Renal pelvis (tissue), 1 donor: ENCODE measurements at regions not wholly inside any gene's neighbourhood (a gene's known extent, or its start where the extent isn't known, plus 50 kb on each side); places are given as distances from the start of the nearest gene placed in this dataset.

Experiments
- DNase-seq: peaks from one replicate; pipeline ENCODE4 v3.0.0-alpha.2; 2013

GRCh38 chr16:55380485-55380884, 56.5 kb downstream of the IRX6 start:
- DNase-seq = no peak

GRCh38 chr16:55384288-55385247, 60.6 kb downstream of the IRX6 start:
- no peak for DNase-seq

GRCh38 chr16:55385359-55385758, 61.4 kb downstream of the IRX6 start:
- no peak for DNase-seq

- no peak for DNase-seq
Observed at GRCh38 chr16:55386534-55387296, 62.7 kb downstream of the IRX6 start.

GRCh38 chr16:55388131-55388862, 64.3 kb downstream of the IRX6 start:
- DNase-seq = no peak

- no peak for DNase-seq
Observed at GRCh38 chr16:55389426-55390073, 65.5 kb downstream of the IRX6 start.

GRCh38 chr16:55390630-55391237, 66.7 kb downstream of the IRX6 start:
- DNase-seq = no peak

GRCh38 chr16:55391760-55392375, 67.9 kb downstream of the IRX6 start:
- DNase-seq = no peak

- no peak for DNase-seq
Observed at GRCh38 chr16:55392701-55393100, 68.7 kb downstream of the IRX6 start.

GRCh38 chr16:55393991-55394390, 70.0 kb downstream of the IRX6 start:
- DNase-seq = no peak

GRCh38 chr16:55398762-55399161, 74.8 kb downstream of the IRX6 start:
- DNase-seq = no peak

GRCh38 chr16:55399911-55400310, 75.9 kb downstream of the IRX6 start:
- no peak for DNase-seq

GRCh38 chr16:55401046-55401445, 77.0 kb downstream of the IRX6 start:
- no peak for DNase-seq

- DNase-seq = no peak
Observed at GRCh38 chr16:55403464-55403863, 75.5 kb upstream of the MMP2 start.

GRCh38 chr16:55406651-55407050, 72.3 kb upstream of the MMP2 start:
- DNase-seq = no peak

GRCh38 chr16:55408661-55409060, 70.3 kb upstream of the MMP2 start:
- peak; percentile 42 for DNase-seq

GRCh38 chr16:55411231-55411630, 67.8 kb upstream of the MMP2 start:
- DNase-seq = no peak

GRCh38 chr16:55418586-55418985, 60.4 kb upstream of the MMP2 start:
- DNase-seq = peak; percentile 22

- DNase-seq = no peak
Observed at GRCh38 chr16:55421226-55421625, 57.8 kb upstream of the MMP2 start.

GRCh38 chr16:55426865-55427484, 52.0 kb upstream of the MMP2 start:
- no peak for DNase-seq
